Nucleus accumbens (tissue), 56 donors: ENCODE measurements at regions not wholly inside any gene's neighbourhood (a gene's known extent, or its start where the extent isn't known, plus 50 kb on each side); places are given as distances from the start of the nearest gene placed in this dataset.

ENCODE experiments used
- DNase-seq, 56 donors: peaks; one replicate each; lab custom pipeline; 2025; lab: John Stamatoyannopoulos, UW

DNA sequence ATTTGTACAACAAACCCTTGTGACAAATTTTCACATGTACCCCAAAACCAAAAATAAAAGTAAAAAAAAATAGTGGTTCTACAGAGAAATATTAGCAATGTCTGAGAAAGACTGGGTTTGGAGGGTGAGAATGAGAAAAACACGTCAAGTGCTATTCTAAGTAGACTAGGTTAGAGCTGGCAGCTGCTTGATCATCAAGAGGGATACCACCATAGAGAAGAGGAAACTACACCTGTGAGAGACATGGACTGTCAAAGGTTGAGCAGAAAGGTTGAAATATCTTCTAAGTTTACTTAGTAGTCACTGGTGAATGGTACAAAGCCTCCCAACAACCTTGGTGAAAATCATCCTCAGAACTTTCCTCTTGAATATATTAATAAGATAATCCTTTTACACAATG lies 126.9 kb upstream of the ITGA4 start:
- DNase-seq, result no peak

DNA sequence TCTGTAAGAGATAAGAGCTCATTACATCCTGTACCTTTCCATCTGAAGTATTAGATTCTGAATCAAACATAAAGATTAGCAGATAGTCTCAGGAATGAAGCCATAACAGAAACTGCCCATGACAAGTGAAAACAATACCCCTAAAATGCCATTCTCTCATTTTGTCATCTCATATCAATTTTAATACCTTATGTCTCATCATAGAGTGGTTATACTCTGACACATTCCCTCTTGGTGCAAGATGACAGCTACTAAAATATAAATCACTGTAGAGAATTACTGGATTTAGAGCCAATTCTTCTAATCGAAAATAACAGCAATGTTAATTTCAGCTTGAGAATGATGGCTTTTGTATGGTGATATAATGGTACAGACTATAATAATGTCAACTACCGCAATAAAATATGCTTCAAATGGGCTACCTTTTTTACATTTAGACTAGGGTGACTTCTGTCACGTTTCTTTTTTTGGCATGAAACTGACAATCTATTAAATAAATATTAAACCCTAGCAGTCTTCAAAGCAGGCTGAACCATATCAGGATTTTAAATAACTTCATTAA lies 125.1 kb upstream of the ITGA4 start:
- DNase-seq, result no peak

DNA sequence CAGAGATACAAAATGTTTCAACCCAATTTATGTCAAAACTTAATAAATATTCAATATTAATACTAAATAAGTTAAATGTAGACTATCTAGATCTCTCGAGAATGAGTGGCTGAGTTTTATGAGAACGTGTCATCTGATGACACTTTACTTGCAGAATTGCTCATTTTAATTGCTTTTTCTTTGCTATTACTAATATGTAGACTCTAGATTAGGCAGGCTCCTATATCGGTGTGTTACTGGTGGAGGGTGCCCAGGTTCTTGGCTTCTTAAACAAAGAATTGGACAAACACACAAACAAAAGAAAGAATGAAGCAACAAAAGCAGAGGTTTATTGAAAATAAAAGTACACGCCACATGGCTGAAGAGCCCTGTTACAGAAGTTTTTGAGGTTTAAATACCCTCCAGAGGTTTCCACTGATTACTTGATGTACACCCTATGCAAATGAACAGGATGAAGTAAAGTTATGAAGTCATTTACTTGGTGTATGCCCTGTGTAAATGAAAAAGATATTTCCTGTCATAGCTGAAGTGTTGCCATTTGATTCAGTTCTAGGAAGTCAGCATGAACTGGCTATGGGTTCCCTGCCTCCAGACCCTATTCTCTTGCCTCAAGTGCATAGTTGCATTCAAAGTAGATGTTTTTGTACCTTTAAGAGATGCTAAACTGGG lies 122.9 kb upstream of the ITGA4 start:
- DNase-seq, result no peak

- DNase-seq, result no peak
Measured at GRCh38 chr2:181340891-181341290, 116.3 kb upstream of the ITGA4 start.

- DNase-seq, result no peak
Measured at GRCh38 chr2:181341855-181342600, 115.2 kb upstream of the ITGA4 start.

- DNase-seq, result no peak
Measured at GRCh38 chr2:181348107-181348837, 108.9 kb upstream of the ITGA4 start.

- no peak for DNase-seq
Measured at GRCh38 chr2:181352158-181352557, 105.0 kb upstream of the ITGA4 start.

DNA sequence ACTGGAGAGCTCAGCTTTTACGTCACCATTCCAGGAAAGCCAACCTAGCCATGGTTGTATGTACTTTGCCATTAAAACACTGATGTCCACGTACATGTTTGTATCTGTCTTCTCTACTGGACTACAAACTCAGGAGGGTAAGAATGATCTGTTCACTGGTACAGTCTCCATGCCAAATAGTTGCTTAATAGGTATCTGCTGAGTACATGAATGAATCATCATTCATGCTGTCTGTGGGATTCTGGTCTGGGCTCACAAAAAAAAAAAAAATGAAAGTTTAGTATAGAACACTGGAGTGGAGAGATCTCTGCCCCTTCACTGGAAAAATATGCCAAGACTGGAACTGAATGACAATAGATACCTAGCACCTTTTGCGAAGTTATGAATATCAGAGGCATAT lies 102.6 kb upstream of the ITGA4 start:
- no peak for DNase-seq

DNA sequence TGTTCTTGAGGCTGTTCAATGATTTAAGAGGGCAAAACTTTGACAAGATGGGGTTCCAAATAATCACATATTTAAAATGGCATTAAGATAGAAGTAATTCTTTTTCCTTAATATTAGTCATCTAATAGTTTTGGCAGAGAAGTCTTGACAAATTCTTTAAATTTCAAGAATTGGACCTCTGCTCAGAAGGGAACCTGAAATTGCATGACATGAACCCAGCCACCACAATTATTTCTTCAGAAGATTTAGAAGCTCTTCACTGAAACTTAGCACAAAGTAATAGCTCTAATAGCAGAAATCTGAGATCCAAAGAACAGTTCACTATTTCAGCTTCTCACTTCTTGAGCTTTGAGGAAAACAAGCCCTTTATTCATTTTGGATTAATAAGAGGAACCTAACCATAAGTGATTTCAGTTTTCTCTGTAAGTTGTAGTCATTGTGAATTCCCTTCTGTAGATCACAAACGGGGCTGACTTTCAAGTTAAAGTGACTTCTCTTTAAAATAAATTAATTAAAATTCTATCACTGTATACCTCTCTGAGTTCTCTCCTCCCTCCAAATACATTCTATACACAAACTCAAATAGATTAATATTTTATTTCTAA lies 100.6 kb upstream of the ITGA4 start:
- DNase-seq, result no peak

- no peak for DNase-seq
Measured at GRCh38 chr2:181357979-181358378, 99.2 kb upstream of the ITGA4 start.

- no peak for DNase-seq
Measured at GRCh38 chr2:181362561-181362960, 94.6 kb upstream of the ITGA4 start.

DNA sequence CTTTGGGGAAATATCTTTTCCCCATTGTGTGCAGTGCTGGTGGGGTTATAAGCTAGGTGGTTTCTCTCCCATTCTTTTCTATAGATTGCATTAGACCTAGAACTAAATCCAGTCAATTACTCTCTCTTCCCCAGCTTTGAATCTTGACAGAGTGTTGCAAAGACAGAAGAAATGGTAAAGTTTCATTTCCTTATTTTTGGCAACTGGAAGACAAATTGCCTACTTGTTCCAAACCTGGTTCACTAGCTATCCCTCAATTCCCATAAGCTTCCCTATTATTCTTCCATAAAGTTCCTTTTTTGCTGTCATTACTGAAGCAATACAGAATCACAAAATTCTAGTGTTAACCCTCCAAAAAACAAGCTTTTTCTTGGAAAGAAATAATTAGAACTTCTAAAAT lies 94.0 kb upstream of the ITGA4 start:
- DNase-seq, result no peak

DNA sequence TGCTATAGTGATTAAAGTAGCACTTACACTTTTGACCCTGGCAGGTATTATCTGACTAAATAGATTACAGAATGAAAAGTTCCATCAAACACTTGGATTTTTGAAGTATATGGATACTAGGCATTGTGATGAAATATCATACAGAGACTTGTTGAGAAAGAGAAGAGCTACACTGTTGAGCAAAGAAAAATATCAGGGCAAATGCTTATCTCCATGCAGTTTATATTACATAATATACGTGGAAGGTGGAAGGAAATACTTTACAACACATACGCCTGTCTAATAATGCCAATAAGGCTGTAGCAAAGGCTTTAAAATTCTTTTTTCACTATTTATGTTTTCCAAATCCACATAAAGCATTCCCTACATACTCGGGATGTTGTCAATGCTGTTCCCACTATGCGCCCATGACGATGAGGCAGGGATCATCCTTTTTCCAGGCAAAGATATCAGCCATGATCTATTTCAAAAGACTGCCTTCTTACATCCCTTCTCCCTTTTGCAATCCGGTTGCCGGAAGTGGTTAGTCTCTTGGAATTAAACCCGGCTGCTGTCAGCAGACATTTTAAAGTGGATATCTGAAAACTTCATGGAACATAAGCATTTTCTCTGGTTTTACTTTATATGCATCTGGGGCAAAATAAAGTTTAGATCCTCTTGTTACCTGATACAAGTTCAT lies 92.6 kb upstream of the ITGA4 start:
- DNase-seq, result no peak

- no peak for DNase-seq
Measured at GRCh38 chr2:181366675-181367175, 90.5 kb upstream of the ITGA4 start.

- no peak for DNase-seq
Measured at GRCh38 chr2:181367411-181367810, 89.8 kb upstream of the ITGA4 start.

- DNase-seq, result no peak
Measured at GRCh38 chr2:181367906-181368435, 89.2 kb upstream of the ITGA4 start.

- DNase-seq, result no peak
Measured at GRCh38 chr2:181370126-181370525, 87.1 kb upstream of the ITGA4 start.

DNA sequence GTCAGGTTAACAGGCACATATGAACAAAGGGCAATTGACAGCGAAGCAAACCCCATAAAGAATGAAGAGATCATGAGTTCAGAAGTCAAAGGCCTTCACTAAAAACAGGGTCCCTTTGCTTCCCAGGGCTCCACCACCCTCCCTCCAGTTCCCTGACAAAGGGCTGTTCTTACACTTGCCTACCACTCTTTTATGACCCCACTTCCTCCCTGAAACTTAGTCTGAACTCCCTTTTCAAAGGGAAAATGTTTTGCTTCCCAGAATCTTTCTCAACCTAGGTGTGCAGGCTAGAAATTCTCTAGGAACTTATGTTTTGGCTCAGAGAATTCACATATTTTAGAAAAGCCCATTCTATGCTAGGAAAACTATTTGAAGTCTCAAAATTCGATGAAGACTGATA lies 86.0 kb upstream of the ITGA4 start:
- DNase-seq, result no peak

- no peak for DNase-seq
Measured at GRCh38 chr2:181371782-181372645, 85.2 kb upstream of the ITGA4 start.
